Pancreas (tissue), 10 donors: ENCODE measurements at regions not wholly inside any gene's neighbourhood (a gene's known extent, or its start where the extent isn't known, plus 50 kb on each side); places are given as distances from the start of the nearest gene placed in this dataset.

Source experiments
- ATAC-seq, 4 donors: fragments of 200-7000 bp; cut with Tn5 transposase; one replicate each; pipeline versions ENCODE4 v1.8.0 to v1.9.1; 2020; ENCODE audit warnings: mild to moderate bottlenecking in 4 of 4, moderate library complexity in 4 of 4
- DNase-seq, 6 donors: peaks; one replicate each; pipeline ENCODE4 v3.0.0-alpha.2; 2020
- FAIRE-seq: peaks from 2 replicates; lab custom pipeline; 2012; peaks lifted over from hg19 to GRCh38; lab: Jason Lieb, UNC
- H3K27ac ChIP-seq, 4 donors: fragments of 200-600 bp; sonication (generic); 1 replicate in 3 of 4; 2 replicates in 1 of 4; pipeline versions ENCODE4 v1.5.0 to v1.8.0; 2020
- H3K27me3 ChIP-seq, 4 donors: fragments of 200-600 bp; one replicate each; pipeline ENCODE4 v1.8.0; 2021
- H3K36me3 ChIP-seq, 3 donors: fragments of 200-600 bp; sonication (generic) in 1 of 3; one replicate each; pipeline versions ENCODE4 v1.5.0 to v1.8.0; 2020 to 2021
- H3K4me1 ChIP-seq, 3 donors: fragments of 200-600 bp; one replicate each; pipeline ENCODE4 v1.8.0; 2021
- H3K4me3 ChIP-seq, 4 donors: fragments of 200-600 bp; sonication (generic) in 2 of 4; one replicate each; pipeline versions ENCODE4 v1.5.0 to v1.8.0; 2020 to 2021
- H3K9me3 ChIP-seq, 4 donors: fragments of 200-600 bp; one replicate each; pipeline ENCODE4 v1.8.0; 2021
- WGBS, 2 donors: extraction: QIAGEN DNeasy Blood & Tissue Kit; methylation state at CpG; one replicate each; pipeline ENCODE4 v1.1.7; 2013; 5-methylcytosine and 5-hydroxymethylcytosine counted together
- intact Hi-C, 3 donors: fragments of 100-400 bp; cut with DNase I; formaldehyde crosslinking; loops; one replicate each; pipeline versions ENCODE4 v1.11.1 to v1.14.2; 2022
- TF ChIP-seq, protein P1 (sequence below), 4 donors: fragments of 200-600 bp; sonication (generic) in 3 of 4; IDR thresholded peaks; one replicate each; pipeline versions ENCODE4 v1.5.0 to v1.8.0; 2021; ENCODE audit warnings: antibody characterized with exemption in 4 of 4
- donor health status: healthy with polysubstance abuse.
- donor health status: DM: no; HTN: no; CAD: no; lungs with moderate emphysema.
- donor health status: DM: no; HTN: no; CAD: no.
- donor health status: control.
- donor health status: control.
- donor health status: Bipolar disorder and iron deficiency.
- donor health status: DM: yes; HTN: yes; CAD: no.
- donor health status: DM: no; HTN: no; CAD: no.
- donor health status: DM: no; HTN: no; CAD: no.
- donor health status: DM: yes; HTN: yes; CAD: no.

GRCh38 chr14:100403802-100404365 is 80.7 kb downstream of the SLC25A47 start:
- Histone ChIP-seq H3K4me3 (no peak overlapping the region), H3K27me3 (no peaks in the 10 kb centered on the region), H3K36me3 (no peaks in the 10 kb centered on the region), H3K9me3 (no peaks in the 10 kb centered on the region), H3K27ac (no peak overlapping the region), H3K4me1 (peaks cover 26 to 42% (median 37%) of the 10 kb centered on the region in 3 donors)
- TF ChIP-seq, protein P1, sequence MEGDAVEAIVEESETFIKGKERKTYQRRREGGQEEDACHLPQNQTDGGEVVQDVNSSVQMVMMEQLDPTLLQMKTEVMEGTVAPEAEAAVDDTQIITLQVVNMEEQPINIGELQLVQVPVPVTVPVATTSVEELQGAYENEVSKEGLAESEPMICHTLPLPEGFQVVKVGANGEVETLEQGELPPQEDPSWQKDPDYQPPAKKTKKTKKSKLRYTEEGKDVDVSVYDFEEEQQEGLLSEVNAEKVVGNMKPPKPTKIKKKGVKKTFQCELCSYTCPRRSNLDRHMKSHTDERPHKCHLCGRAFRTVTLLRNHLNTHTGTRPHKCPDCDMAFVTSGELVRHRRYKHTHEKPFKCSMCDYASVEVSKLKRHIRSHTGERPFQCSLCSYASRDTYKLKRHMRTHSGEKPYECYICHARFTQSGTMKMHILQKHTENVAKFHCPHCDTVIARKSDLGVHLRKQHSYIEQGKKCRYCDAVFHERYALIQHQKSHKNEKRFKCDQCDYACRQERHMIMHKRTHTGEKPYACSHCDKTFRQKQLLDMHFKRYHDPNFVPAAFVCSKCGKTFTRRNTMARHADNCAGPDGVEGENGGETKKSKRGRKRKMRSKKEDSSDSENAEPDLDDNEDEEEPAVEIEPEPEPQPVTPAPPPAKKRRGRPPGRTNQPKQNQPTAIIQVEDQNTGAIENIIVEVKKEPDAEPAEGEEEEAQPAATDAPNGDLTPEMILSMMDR (IDR thresholded peaks at IDR 0.05): no peak
- ATAC-seq (no peak), FAIRE-seq (no peak), DNase-seq (no peak)
- intact Hi-C loops: no loop called here
- WGBS, 2 donors: 83 to 84% methylated on average over 10 of the region's 10 CpGs

DNA sequence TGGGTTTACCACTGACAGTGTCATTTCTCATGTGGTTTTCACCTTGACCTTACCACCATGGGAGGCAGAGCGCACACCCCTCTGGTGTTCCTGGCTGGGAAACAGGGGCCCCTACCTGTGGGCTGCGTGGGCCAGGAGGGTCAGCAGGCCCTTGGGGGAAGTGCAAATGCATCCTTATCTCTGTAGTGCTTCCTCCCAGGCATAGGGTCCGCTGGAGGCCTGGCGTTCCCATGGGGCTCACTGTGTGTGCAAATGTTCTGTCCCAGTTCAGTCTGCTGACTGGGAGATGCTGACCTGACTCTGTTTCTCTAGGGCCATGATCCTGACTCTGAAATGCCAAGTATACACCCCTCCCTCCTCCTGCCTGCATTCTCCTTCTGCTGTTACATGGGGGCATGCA is 81.3 kb downstream of the SLC25A47 start:
- intact Hi-C loops: no loop called here
- Histone ChIP-seq H3K27me3 (no peaks in the 10 kb centered on the region), H3K36me3 (no peaks in the 10 kb centered on the region), H3K9me3 (no peaks in the 10 kb centered on the region), H3K4me1 (peaks cover 26 to 47% (median 33%) of the 10 kb centered on the region in 3 donors), H3K4me3 (no peak overlapping the region), H3K27ac (no peak overlapping the region)
- ATAC-seq (no peak), DNase-seq (no peak), FAIRE-seq (no peak)
- TF ChIP-seq, protein P1 (IDR thresholded peaks at IDR 0.05): no peak
- WGBS, 2 donors: 91 to 96% methylated on average over 4 of the region's 4 CpGs

DNA sequence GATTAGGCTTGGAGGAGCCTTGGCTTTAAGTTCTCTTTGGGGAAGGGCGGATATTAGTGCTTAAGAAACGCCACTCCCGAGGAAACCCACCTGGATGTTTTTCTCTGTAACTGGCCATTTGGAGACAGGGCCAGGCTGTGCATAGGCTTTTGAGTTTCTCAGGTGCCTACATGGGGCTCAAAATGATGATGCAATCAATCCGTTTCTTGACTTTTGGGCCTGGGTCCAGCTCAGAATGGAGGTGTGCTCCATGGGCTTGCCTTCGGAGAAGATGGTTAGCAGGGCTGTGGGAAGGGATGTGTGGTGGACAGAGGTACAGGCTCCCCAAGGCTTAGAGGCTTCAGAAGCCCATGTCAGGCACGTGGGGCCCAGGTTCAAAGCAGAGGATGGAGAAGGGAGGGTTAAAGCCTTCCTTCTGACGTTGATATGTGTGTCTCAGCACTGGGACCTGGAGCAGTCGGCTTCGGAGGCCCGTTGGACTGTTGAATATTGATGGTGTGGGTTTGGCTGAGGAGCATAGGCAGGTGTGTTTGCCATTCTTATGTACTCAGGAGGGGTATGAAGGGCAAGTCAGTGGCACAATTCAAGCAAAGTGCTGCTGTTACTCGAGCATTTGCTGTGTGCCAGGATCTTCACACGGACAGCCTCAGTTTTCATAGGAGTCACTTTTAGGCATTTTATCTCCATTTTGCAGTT is 82.8 kb downstream of the SLC25A47 start:
- TF ChIP-seq, protein P1 (IDR thresholded peaks at IDR 0.05): no peak
- peak; percentile 60 to 83 (median 72) for ATAC-seq
- intact Hi-C loops: no loop called here
- H3K4me1 ChIP-seq: peaks cover 26 to 39% (median 26%) of the 10 kb centered on the region in 3 donors
- no peaks in the 10 kb centered on the region for H3K27me3 ChIP-seq
- no peaks in the 10 kb centered on the region for H3K9me3 ChIP-seq
- FAIRE-seq: no peak
- peak overlapping the region; percentile 19 to 77 (median 50) for H3K27ac ChIP-seq
- no peaks in the 10 kb centered on the region for H3K36me3 ChIP-seq
- 50 to 54% methylated on average over 12 of the region's 12 CpGs for WGBS, 2 donors
- no peak overlapping the region for H3K4me3 ChIP-seq
- DNase-seq: peak in 2 of 6 donors; percentile 56 to 63

DNA sequence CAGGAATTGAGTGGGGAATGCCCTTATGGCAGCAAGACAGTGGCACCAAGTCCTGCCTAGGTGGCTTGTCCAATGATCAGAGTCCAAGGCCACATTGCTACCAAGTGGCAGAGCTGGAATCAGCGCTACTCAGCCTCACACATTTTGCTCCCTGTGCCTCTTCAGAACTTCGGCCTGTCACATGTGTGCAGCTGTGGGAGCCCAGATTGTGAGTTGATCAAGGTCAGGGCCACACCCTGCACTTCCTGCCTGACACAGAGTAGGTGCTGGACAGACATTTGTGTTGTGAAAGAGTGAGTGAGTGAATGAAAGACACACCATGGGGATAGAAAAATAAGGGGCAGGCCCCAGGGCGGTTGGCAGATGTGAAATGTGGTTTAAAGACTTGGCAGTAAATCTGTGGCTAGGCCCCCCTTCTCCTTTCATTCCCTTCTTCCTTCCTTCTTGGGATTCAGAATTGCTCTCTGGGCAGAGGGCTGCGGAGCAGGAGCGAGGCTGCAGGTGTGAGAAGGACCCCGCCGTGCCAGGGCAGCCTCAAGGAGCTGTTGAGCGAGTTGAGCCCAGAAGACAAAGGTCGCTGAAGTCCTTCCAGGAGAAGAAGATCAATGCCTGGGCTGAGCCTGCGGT is 83.5 kb downstream of the SLC25A47 start:
- intact Hi-C loops: no loop called here
- no peaks in the 10 kb centered on the region for H3K36me3 ChIP-seq
- no peak overlapping the region for H3K4me3 ChIP-seq
- H3K4me1 ChIP-seq: peaks cover 26 to 39% (median 26%) of the 10 kb centered on the region in 3 donors
- no peaks in the 10 kb centered on the region for H3K27me3 ChIP-seq
- peak; percentile 71 to 89 (median 82) for ATAC-seq
- TF ChIP-seq, protein P1 (IDR thresholded peaks at IDR 0.05): no peak
- H3K27ac ChIP-seq: peak overlapping the region; percentile 19 to 77 (median 50)
- WGBS, 2 donors: 32 to 33% methylated on average over 10 of the region's 10 CpGs
- H3K9me3 ChIP-seq: no peaks in the 10 kb centered on the region
- no peak for FAIRE-seq
- DNase-seq: peak in 3 of 6 donors; percentile 65 to 72 (median 67)
